Cerebellar cortex (tissue), 1 donor: ENCODE measurements at regions not wholly inside any gene's neighbourhood (a gene's known extent, or its start where the extent isn't known, plus 50 kb on each side); places are given as distances from the start of the nearest gene placed in this dataset.

Source experiments
- DNase-seq: peaks from one replicate; pipeline ENCODE4 v3.0.0-alpha.2; 2015; ENCODE audit warnings: low spot score

DNA sequence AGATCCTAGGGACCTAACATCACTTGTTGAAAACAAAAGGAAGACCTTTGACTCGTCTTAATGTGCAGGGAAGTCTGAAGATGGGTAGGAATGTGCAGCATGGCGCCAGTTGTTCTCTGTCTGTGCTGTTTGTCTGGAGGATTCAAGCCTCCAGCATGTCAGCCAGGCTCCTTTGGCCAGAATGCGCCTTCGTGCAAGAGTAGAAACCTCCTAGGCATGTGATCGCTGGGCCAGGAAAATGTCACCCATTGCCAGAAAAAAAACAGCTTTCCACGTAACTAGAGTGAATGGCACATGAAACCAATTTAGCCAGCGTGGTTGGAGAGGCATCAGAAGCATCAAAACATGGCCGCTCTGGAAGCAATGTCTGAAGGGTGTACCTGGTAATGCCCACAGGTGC is 132.7 kb downstream of the EDN1 start:
- no peak for DNase-seq

DNA sequence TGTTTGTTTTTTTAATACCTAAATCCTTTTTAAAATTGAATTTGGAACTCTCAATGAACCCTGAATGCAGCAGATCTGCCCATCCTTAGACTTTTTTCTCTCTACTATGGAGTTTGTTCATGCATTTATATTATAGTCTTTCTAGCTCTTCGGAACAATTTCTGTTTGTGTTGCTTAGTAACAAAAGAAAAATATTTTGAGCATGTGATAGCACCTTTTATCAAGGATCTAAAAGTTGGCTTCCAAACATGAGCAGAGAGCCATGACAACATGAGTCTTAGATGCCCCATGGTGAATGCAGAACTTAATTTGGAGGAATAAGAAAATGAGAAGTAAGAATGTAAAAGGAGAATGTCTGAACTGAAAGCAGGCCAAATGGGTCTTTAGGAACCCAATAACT is 133.7 kb downstream of the EDN1 start:
- DNase-seq = no peak

DNA sequence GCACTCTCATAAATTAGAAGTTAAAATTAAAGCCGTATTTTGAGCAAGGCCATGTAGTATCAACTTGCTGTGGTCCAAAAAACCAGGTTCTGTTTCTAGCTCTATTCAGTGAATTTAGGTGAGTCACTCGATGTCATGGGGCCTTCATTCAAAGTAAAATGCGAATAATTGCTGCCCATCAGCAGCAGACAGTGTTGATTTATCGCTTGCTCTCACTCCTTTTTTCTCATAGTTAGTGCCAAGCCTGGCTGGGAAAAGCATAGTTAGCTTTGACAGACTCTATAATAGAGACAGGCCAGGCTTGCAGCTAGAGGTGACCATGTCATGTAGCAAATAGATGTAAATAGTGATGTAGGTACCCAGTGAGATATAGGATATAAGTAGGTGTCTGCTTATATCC is 136.0 kb downstream of the EDN1 start:
- no peak for DNase-seq

DNA sequence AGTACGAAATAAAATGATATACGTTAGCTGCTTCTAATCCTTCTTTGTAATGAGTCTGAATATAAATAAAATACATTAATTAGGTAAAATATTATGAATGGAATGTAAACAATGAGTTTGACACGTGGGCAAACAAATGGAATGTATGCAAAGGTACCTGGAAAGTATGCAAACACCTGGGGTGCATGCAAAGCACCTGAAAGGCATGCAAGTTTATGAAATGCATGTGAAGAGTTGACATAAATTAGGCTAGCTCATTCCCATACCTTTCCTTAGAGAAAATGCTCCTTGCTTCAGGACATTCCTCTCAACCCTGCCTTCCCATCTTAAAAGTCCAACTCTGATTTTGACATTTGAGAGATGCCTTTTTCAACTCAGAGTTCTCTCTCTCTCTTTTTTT is 140.9 kb downstream of the EDN1 start:
- no peak for DNase-seq

DNA sequence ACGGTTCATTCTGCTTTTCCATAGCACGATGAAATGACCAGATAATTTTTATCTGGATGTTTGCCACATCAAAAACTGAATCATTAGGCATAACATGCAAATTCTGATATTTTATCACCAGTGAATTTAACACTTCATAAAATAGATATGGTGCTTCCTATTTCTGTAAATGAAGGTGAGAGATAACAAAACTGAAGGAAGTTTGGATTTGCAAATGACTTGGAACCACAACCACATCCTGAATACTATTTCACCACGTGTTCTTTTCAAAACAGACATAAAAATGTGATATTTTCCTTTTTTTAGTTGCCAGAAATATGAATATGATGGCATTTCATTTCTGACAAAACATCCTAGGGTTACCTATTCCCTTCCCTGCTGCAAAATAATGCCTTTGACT is 146.1 kb downstream of the EDN1 start:
- no peak for DNase-seq

DNA sequence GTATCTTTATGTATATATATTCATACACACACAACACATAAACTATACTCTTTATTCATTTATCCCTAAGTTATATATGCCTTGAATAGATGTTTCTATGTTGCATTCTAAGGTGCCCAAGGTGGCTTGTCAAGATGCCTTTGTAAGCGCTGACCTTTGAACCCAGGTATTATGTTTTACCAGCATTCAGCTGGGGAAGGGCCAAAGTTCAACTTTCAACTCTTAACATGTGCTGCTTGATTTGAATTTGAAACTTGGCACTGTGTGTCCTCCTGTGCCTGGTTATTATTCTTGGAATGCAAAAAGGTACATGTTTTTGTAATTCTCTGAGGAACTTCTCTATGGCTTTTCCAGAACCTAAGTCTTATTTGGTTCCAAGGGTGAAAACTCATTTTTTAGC is 146.5 kb downstream of the EDN1 start:
- no peak for DNase-seq

DNA sequence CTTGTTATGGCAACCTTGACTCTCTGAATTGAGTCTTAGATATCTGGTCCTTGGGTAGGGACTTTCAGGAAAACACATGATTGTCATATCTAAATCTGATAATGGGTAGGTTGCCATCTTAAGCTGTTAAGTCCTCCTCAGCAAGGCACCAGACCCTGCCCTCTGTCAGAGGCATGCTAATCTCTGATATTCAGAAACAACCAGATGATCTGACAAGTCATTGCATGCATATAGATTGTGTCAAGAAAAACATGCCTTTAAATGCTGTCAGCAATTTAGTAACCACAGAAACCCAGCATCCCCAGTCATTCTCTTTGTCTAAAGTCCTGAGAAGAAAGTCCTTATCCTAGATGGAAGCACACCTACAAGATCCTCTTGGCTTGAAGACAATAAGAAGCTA is 149.1 kb downstream of the EDN1 start:
- DNase-seq = no peak

DNA sequence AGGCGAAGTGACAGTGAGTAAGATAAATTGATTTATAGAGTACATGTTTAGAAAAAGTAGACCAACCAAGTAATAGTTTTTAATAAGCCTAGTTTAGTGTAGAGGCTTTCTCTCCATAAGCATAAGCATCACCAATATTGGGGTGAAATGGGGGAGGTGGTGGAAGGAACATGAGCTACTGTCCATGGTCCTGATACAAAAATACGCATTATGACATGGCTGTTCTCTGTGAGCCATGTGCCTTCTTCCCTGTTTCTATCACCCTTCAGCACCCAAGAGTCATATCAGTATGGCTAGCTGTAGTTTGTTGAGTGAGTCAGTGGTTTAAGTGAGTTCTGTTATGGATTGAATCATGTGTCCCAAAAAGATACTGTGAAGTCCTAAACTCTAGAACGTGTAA is 150.8 kb downstream of the EDN1 start:
- DNase-seq = no peak

DNA sequence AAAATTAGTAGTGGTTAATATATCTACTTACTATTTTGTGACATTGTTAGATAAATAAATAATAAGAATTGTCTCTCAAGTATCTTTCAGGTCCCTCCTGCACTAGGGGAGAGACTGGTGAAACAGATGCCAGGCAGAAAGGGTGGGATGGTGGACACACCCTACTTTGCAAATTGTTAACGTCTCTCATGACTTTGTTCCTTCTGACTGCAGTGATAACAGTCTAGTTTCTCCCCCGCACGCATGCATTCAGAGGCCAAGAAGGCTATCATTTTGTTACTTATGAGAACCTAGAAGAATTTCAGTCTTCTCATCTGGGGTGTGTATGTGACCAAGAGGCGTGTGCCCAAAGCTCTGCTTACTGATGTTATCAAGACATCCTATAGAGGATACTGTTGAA is 152.3 kb downstream of the EDN1 start:
- DNase-seq = no peak

DNA sequence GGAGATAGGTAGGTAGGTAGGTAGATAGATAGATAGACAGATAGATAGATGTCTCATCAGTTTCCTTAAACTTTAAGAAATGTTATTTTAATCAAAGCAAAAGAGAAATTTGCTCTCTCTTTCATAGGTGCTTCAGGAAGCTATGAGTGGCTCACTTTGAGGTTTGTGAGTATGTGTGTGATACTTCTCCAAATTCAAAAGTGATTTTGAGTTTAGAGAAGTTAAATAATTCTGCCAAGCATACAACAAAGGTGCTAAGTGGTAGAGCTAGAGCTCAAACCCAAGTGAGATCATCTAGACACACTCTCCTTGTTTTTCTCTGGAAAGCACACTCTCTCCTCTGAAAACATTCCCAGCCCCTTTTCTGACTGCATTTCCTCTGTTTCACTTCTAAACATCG is 156.2 kb downstream of the EDN1 start:
- DNase-seq = no peak

DNA sequence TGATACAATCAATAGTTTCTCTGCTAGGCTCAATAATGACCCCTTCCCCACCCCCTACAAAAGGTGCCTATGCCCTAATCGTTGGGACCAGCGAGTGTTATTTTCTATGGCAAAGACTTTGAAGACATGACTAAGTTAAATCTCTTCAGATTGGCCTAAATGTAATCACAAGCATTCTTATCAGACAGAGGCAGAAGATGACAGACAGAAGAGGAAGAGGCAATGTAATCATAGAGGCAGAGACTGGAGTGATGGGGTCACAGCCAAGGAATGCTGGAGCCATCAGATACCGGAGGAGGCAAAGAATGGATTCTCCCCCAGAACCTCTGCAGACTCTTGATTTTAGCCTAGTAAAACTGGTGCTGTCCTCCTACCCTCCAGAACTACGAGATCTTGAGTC is 159.3 kb downstream of the EDN1 start:
- no peak for DNase-seq

DNA sequence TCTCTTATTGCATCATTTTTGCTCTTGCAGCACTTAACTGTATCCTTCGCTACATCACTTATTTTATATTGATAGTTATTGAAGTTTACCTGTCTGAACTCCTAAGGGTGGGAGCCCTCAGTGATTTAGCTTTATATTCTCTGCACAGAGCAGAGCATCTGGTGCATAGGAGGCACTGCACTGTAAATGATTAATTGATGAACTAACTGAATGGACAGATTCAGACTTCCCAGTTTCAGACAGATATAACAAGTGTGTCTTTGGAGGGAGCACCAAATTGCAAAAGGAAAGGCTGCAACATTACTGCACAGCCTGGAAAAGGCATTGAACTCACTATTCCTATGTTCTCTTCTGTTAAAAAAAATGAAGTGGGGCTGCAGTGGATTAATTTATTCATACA is 160.3 kb downstream of the EDN1 start:
- DNase-seq = no peak

DNA sequence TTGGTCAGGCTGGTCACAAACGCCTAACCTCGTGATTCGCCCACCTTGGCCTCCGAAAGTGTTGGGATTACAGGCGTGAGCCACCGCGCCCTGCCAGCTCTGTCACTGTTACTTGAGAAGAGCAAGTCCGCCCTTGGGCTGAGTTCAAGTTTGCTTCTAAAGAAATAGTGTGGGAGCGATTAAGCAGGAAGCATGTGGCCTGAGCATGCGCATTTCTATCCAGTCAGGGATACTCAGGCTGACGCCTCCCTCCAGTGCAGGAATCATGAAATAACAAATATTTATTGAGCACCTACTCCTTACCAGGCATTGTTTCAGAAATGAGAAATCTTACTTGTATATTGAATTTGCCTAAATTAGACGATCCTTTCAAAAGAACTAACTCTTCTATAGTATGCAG is 166.2 kb downstream of the EDN1 start:
- DNase-seq = no peak

DNA sequence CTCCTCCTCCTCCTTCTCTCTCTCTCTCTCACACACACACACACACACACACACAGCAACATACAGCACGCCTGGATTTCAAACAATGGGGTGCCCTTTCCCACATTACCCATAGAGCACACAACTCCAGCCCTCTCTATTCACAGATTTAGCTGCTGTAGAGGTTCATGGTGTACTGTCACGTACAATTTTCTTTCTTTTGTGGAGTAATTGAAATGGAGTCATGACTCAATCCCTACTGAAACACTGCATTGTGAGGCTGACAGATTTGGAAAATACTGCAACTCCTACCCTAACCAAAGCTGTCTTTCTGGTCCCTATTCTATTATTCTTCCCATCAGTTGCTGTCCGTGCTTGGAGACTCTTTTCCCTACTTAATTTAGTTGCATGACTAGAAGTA is 166.9 kb downstream of the EDN1 start:
- no peak for DNase-seq

DNA sequence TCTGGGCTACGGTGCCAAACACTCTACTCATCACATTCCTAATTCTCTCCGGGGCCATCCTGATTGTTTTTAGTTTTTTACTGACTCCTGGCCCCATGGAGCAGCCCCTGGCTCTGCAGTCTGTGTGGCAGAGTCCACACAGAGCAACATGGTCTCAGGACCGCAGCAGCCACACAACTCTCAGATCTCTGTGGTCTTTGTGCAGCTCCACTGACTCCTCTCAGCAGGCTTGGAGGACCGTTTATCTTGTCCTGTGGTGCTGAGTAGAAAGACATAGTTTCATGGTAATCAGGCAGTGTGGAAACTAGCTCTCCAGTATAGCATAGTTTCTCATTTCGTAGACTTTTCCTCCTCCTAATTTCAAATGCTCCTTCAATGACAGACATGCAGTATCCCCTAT is 168.4 kb downstream of the EDN1 start:
- no peak for DNase-seq

DNA sequence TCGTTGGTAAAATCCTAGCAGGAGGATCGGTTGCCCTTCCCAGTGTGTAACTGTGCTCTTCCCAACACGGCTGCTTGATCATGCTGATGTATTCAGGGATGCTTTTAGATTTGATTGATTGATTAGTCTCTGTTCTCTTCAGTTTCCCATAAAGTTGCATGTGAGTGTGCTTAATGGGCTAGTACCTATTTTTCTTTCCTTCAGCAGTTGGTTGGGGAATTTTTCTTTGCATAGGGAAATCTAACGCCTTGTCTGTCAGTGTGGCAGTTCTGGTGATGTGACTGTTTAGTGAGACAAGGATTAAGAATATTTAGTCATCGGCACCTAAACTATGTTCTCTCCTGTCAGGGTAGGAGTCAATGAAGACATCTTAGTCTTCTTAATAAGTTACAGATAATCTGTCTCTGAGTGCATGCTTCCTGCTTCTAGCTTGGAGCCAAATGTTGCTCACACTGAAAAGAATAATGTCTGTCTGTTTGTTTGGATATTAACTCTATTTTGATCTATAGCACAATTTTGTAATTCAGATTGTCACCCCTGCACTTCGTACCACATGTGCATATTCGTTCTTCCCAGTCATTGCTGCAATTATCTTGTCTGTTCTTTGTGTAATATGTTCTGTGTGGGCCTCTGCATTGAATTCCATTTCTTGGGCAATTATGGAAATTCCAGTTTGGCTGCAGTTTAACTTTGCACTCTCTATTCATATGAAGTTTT is 169.9 kb downstream of the EDN1 start:
- no peak for DNase-seq

DNA sequence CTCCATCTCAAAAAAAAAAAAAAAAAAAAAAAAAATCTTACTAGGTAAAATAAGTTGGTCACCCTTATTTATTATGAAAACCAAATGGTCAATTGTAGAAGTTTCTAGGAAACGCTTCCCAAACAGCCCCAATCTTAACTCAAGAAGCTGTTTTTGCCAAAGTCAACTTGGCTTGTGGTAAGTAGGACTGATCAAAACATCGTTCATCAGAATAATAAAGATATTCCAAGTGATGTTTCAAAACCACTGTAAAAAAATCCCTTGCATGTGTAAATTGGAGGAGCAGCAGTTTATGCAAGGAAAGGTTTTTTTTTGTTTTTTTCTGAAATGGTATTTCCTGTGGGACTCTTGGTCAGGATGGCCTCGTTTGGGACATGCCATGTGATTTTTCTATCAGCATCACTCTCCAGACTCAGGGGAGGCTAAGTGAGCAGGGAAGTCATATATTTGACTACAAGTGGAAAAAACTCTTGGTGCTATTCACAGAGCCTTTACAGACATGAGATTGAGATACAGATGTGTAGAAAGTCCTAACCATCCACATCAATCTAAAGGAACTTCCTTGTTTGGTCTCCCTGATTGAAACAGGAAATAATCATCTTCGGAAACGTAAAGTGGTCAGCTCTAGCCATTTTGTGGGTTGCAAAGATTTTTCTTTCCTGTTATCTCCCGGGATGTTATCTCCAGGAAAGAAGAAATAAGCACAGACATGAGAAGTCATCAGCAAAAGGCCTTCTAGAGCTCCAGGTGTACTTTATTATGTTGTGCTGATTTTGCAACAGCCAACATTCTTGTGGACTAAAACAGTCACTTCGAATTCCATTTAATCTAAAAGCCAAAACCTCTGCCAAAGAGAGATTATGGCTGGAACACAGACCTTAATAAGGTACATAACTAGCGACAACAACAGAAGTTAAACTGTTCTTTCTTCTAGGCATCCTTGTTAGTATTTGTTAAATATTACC is 177.8 kb downstream of the EDN1 start:
- DNase-seq = no peak

DNA sequence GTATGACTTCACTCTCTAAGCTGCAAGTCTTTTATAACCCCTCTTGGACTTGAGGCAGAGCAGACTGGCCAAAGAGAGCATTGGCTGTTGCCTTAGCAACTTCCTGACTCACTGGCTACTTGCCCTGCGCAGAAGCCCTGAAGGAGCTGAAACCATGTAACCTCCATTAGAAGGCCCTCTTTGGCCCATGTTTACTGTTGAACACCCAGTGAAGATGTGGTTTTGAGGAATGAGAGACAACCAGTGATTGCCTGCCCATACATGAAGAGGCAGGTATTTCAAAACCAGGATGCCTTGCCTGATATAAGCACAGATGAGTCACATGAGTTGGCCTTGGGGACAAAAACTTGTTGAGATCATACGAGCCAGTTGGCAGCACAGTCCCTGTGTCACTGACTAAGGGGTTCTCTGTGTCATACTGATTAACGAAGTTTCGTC is 182.5 kb downstream of the EDN1 start:
- DNase-seq = no peak

DNA sequence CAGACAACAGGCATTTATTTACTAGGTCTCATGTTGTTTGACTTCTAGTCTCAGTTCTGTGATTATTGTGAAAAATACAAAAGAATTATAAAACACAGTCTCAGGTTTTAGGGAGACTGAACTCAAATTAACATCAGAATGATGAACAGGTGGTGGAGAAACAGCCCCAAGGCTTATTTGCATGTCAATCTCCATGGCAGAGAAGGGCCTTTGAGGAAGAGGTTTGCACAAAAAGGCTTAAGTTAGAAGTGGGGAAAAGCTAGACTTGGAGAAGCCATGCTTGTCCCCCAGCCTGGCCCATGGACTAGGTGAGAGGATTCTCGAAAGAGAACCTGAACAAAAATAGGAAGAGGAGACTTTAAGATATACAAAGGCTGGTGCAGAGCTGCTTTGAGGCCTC is 183.3 kb downstream of the EDN1 start:
- no peak for DNase-seq

DNA sequence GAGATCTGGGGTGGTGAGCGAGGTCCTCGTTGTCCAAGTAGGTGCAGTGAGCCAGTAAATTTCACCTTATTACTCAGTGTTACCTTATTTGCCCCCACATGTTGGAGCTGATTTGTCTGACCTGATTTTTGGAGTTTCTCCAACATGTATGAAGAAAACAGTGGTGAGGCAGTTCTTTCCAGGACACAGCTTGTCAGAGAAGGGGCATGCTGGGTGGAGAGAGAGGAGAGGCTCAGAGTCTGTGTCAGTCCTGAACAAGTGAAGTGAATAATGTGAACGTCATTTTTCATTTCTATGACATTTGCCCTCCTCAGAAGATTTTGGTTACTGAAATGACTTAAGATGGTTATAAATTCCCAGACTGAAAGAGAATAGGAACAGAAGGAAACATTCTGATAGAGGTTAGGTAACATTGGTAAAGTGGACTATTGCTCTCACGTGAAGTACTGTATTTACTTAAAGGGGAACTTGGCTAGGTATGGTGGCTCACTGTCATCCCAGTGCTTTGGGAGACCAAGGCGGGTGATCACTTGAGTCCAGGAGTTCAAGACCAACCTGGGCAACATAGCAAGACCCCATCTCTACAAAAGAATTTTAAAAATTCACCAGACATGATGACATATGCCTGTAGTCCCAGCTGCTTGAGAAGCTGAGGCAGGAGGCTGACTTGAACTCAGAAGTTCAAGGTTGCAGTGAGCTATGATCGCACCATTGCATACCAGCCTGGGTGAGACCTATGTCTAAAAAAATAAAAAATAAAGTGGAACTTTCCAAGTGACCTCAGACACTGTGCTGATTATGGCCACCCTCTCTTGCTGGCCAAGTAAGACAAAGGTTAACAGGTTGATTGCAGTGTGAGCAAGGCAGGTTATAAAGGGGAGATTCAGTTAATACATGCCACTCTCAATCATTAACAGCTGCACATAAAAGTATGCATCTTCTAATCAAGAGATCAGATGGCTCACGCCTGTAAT is 184.3 kb downstream of the EDN1 start:
- no peak for DNase-seq

DNA sequence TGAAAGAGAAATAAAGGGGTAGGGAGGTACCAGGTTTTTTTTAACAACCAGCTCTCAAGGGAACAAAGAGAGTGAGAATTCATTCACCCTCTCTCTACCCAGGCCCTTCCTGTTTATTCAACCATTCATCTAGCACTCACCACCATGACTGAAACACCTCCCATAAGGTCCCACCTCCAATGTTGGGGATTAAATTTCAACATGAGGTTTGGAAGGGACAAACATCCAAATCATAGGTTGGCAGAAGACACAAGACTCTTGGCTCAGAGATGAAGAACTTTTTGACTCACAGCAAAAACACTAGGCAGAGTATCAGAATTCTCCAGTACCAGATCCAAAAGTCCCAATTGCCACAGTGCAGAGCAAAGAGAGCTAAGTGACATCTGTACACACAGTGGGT is 186.3 kb downstream of the EDN1 start:
- no peak for DNase-seq

DNA sequence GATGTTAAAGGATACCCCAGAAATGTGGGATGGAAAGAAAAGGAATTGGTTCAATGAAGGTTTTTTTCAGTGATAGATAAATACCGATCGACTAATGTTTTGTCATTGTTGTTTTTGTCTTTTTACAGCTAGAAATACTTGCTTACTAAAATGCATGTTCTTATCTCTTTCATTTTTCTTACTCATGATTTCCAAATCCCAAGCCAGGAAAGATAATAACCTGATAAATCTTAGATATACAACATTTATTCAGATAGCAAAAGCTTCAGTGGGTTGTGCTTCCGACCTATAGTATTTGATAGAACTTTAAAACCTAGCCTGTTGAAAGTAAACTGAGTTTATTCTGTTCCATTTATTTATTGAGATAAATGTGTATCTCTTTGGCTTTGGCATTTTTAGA is 187.5 kb downstream of the EDN1 start:
- no peak for DNase-seq
